ENCODE measurements at regions not wholly inside any gene's neighbourhood (a gene's known extent, or its start where the extent isn't known, plus 50 kb on each side); places are given as distances from the start of the nearest gene placed in this dataset.

- peaks cover 0 to 2% of the 10 kb centered on the region in 2 experiments for H3K27me3 ChIP-seq (ENCODE audit: control insufficient read depth in 2 of 2, insufficient read depth in 2 of 2, low read length in 2 of 2)
- TF ChIP-seq EZH2 (IDR thresholded peaks at IDR 0.05; ENCODE audit: borderline replicate concordance, low read depth, low read length, severe bottlenecking) (no peak), MYC (IDR thresholded peaks at IDR 0.05; ENCODE audit: low read depth, low read length) (no peak)
- H3K9me1 ChIP-seq (replicated peaks; ENCODE audit: control insufficient read depth, extremely low read depth, insufficient read depth, low read length): no peaks in the 10 kb centered on the region
- DNase-seq (ENCODE audit: low read depth, low spot score): no peak
- no peaks in the 10 kb centered on the region for H3K4me1 ChIP-seq (ENCODE audit: control insufficient read depth, extremely low read depth, insufficient read depth, low read length)
- ChIA-PET CTCF (interaction anchor here (1.2 to 1.6 kb wide), 4 partner anchors 10 to 48 kb away, joined by 3 to 6 read pairs (median 5); no protein-coding TSS in a partner anchor), POLR2A (no interaction called here)
- no peaks in the 10 kb centered on the region for H3K79me2 ChIP-seq (ENCODE audit: control insufficient read depth, insufficient read depth, low read length)
- no peak overlapping the region for H3K4me3 ChIP-seq (replicated peaks in 1 of 3; ENCODE audit: insufficient read depth in 1 of 3, low read depth in 1 of 3, low read length in 3 of 3)
- BruUV-seq (replicated peaks): no TSS peak
- dilution Hi-C loops (cut with MboI; ENCODE audit: extremely low pct_ligation_motif_present, low sequenced_read_pairs): no loop called here
- intact Hi-C loops (cut with micrococcal nuclease): no loop called here
- no peak overlapping the region for H3K27ac ChIP-seq (ENCODE audit: insufficient read depth, low read depth, low read length)
- H3K9ac ChIP-seq (replicated peaks; ENCODE audit: extremely low read depth, insufficient read depth, low read length): no peak overlapping the region
- FAIRE-seq: no peak
- no peaks in the 10 kb centered on the region for H3K9me3 ChIP-seq (replicated peaks; ENCODE audit: control insufficient read depth, insufficient read depth, low read length)
- no peak overlapping the region for H3K4me2 ChIP-seq (ENCODE audit: insufficient read depth, low read length)
- no peak overlapping the region for H2AFZ ChIP-seq (ENCODE audit: low read depth, low read length)
- no peaks in the 10 kb centered on the region for H3K36me3 ChIP-seq (ENCODE audit: control insufficient read depth in 2 of 2, extremely low read depth in 1 of 2, insufficient read depth in 2 of 2, low read length in 2 of 2)
- H4K20me1 ChIP-seq (replicated peaks; ENCODE audit: control insufficient read depth, extremely low read depth, insufficient read depth, low read length): no peaks in the 10 kb centered on the region
These were observed 51.8 kb upstream of the ZBTB43 start for GRCh38 chr9:126752881-126753670.

GRCh38 chr9:126754436-126755316, 50.2 kb upstream of the ZBTB43 start:
- Histone ChIP-seq H2AFZ (ENCODE audit: low read depth, low read length) (no peak overlapping the region), H3K27me3 (ENCODE audit: control insufficient read depth in 2 of 2, insufficient read depth in 2 of 2, low read length in 2 of 2) (peaks cover 0 to 2% of the 10 kb centered on the region in 2 experiments), H3K4me3 (replicated peaks in 1 of 3; ENCODE audit: insufficient read depth in 1 of 3, low read depth in 1 of 3, low read length in 3 of 3) (no peak overlapping the region), H3K79me2 (ENCODE audit: control insufficient read depth, insufficient read depth, low read length) (no peaks in the 10 kb centered on the region), H3K27ac (ENCODE audit: insufficient read depth, low read depth, low read length) (no peak overlapping the region), H4K20me1 (replicated peaks; ENCODE audit: control insufficient read depth, extremely low read depth, insufficient read depth, low read length) (no peaks in the 10 kb centered on the region), H3K9ac (replicated peaks; ENCODE audit: extremely low read depth, insufficient read depth, low read length) (no peak overlapping the region), H3K4me1 (ENCODE audit: control insufficient read depth, extremely low read depth, insufficient read depth, low read length) (no peaks in the 10 kb centered on the region), H3K9me3 (replicated peaks; ENCODE audit: control insufficient read depth, insufficient read depth, low read length) (no peaks in the 10 kb centered on the region), H3K4me2 (ENCODE audit: insufficient read depth, low read length) (no peak overlapping the region), H3K9me1 (replicated peaks; ENCODE audit: control insufficient read depth, extremely low read depth, insufficient read depth, low read length) (no peaks in the 10 kb centered on the region), H3K36me3 (ENCODE audit: control insufficient read depth in 2 of 2, extremely low read depth in 1 of 2, insufficient read depth in 2 of 2, low read length in 2 of 2) (no peaks in the 10 kb centered on the region)
- intact Hi-C loops (cut with micrococcal nuclease): no loop called here
- FAIRE-seq (no peak), DNase-seq (ENCODE audit: low read depth, low spot score) (no peak)
- BruUV-seq (replicated peaks): no TSS peak
- dilution Hi-C loops (cut with MboI; ENCODE audit: extremely low pct_ligation_motif_present, low sequenced_read_pairs): no loop called here
- ChIA-PET POLR2A (no interaction called here), CTCF (interaction anchor here (1.2 to 1.4 kb wide), 2 partner anchors 8 to 49 kb away, joined by 3 to 5 read pairs; no protein-coding TSS in a partner anchor)
- TF ChIP-seq POLR2AphosphoS5 (IDR thresholded peaks at IDR 0.05; ENCODE audit: insufficient read depth, low read depth, low read length): no peak
- TF ChIP-seq MAX (IDR thresholded peaks at IDR 0.05; ENCODE audit: insufficient read depth, insufficient read length): no peak
- no peak for TF ChIP-seq MYC (IDR thresholded peaks at IDR 0.05; ENCODE audit: low read depth, low read length)
- no peak for TF ChIP-seq GATA2 (IDR thresholded peaks at IDR 0.05; ENCODE audit: insufficient read depth, insufficient read length, low read depth, low read length)
- TF ChIP-seq POLR2A (IDR thresholded peaks at IDR 0.05; ENCODE audit: low read depth, low read length): no peak
- TF ChIP-seq JUN (IDR thresholded peaks at IDR 0.05; ENCODE audit: borderline replicate concordance, insufficient read depth, insufficient read length, low read depth): no peak
- TF ChIP-seq FOS (IDR thresholded peaks at IDR 0.05; ENCODE audit: borderline replicate concordance, insufficient read depth, low read length): no peak
- TF ChIP-seq EZH2 (IDR thresholded peaks at IDR 0.05; ENCODE audit: borderline replicate concordance, low read depth, low read length, severe bottlenecking): no peak
- no peak for TF ChIP-seq CTCF (IDR thresholded peaks at IDR 0.05; ENCODE audit: extremely low read depth in 1 of 2, insufficient read depth in 1 of 2, low read depth in 1 of 2, low read length in 2 of 2)
